K562 (cell line): ENCODE measurements at regions not wholly inside any gene's neighbourhood (a gene's known extent, or its start where the extent isn't known, plus 50 kb on each side); places are given as distances from the start of the nearest gene placed in this dataset.
A peak's percentile ranks its signal among the peaks of the same experiment; 100 is the strongest.

Source experiments
- ATAC-seq: fragments of 200-7000 bp; cut with Tn5 transposase; 3 replicates; pipeline ENCODE4 v1.9.1; 2020; ENCODE audit warnings: moderate library complexity
- BruUV-seq: library from RNA; stranded (reverse); fragments of 400-500 nt; replicated peaks from 2 replicates; lab custom pipeline; 2021; lab: Mats Ljungman, UMichigan
- CTCF ChIA-PET: fragments of 300-600 bp; formaldehyde crosslinking; extraction: SDS; loops from one replicate; lab custom pipeline; 2021; ENCODE audit warnings: low intra/inter-chr PET ratio; lab: Yijun Ruan, JAX
- POLR2A ChIA-PET: fragments of 300-600, 350-650 bp; sonication (Branson Sonifier 250); formaldehyde crosslinking; extraction: SDS; loops from one replicate; lab custom pipeline; 2021; ENCODE audit warnings: antibody characterized with exemption, inconsistent platforms; lab: Yijun Ruan, JAX
- DNase-seq, 4 experiments: peaks; one replicate each; pipeline versions ENCODE4 v3.0.0 to v3.0.0-alpha.2; 2011 to 2018; ENCODE audit warnings: low spot score in 3 of 4, mixed read lengths in 3 of 4; ENCODE audit errors: extremely low read depth in 1 of 4
- FAIRE-seq: peaks from 2 replicates; lab custom pipeline; 2011; peaks lifted over from hg19 to GRCh38; lab: Jason Lieb, UNC
- H2AFZ ChIP-seq: 2 replicates; pipeline ENCODE4 v1.6.0; 2011; ENCODE audit warnings: low read depth, low read length, control low read depth, inconsistent platforms
- H3K27ac ChIP-seq: fragments of 200-600 bp; 3 replicates; pipeline ENCODE4 v1.8.0; 2011; ENCODE audit warnings: low read depth, mild to moderate bottlenecking, control low read depth, inconsistent platforms, low read length, moderate library complexity, mixed read lengths; ENCODE audit errors: extremely low read depth
- H3K27me3 ChIP-seq, 2 experiments: fragments of 300-600 bp in 1 of 2; 2 replicates in 1 of 2; 3 replicates in 1 of 2; pipeline versions ENCODE4 v1.6.0 to v1.8.0; 2011; ENCODE audit warnings: inconsistent platforms in 2 of 2, low read length in 2 of 2, mild to moderate bottlenecking in 1 of 2, mixed read lengths in 1 of 2, moderate library complexity in 1 of 2; ENCODE audit not compliant: control insufficient read depth in 2 of 2, insufficient read depth in 2 of 2
- H3K36me3 ChIP-seq: fragments of 300-600 bp; 3 replicates; pipeline ENCODE4 v1.8.0; 2011; ENCODE audit warnings: mild to moderate bottlenecking, low read length, inconsistent platforms; ENCODE audit not compliant: control insufficient read depth, insufficient read depth
- H3K4me1 ChIP-seq, 2 experiments: fragments of 200-600 bp in 1 of 2; replicated peaks in 1 of 2; 2 replicates in 1 of 2; 3 replicates in 1 of 2; pipeline versions ENCODE4 v1.5.1 to v1.8.0; 2011; ENCODE audit warnings: inconsistent platforms in 2 of 2, low read length in 2 of 2, mild to moderate bottlenecking in 1 of 2, mixed read lengths in 1 of 2, moderate library complexity in 1 of 2; ENCODE audit not compliant: control insufficient read depth in 2 of 2, insufficient read depth in 2 of 2
- H3K4me2 ChIP-seq: 2 replicates; pipeline ENCODE4 v1.6.1; 2011; ENCODE audit warnings: low read length, control low read depth, inconsistent platforms, mixed read lengths; ENCODE audit not compliant: insufficient read depth
- H3K4me3 ChIP-seq: fragments of 200-600 bp; sonication (generic), shearing (Covaris generic); 2 replicates; pipeline ENCODE4 v1.5.1; 2016; ENCODE audit warnings: control low read depth, inconsistent platforms
- H3K79me2 ChIP-seq: fragments of 200-600 bp; 3 replicates; pipeline ENCODE4 v1.8.0; 2011; ENCODE audit warnings: low read length, inconsistent platforms; ENCODE audit not compliant: control insufficient read depth, insufficient read depth
- H3K9ac ChIP-seq, 2 experiments: 2 replicates each; pipeline versions ENCODE4 v1.6.0 to v1.6.1; 2011; ENCODE audit warnings: low read depth in 2 of 2, low read length in 2 of 2, control low read depth in 1 of 2, inconsistent platforms in 1 of 2, mild to moderate bottlenecking in 1 of 2, mixed read lengths in 1 of 2; ENCODE audit not compliant: insufficient read depth in 1 of 2
- H3K9me1 ChIP-seq: one replicate; pipeline ENCODE4 v1.6.0; 2011; ENCODE audit warnings: inconsistent platforms, mild to moderate bottlenecking, low read length, moderate library complexity; ENCODE audit not compliant: control insufficient read depth, insufficient read depth
- H3K9me3 ChIP-seq: replicated peaks from 2 replicates; pipeline ENCODE4 v1.5.1; 2011; ENCODE audit warnings: low read depth, low read length, inconsistent platforms; ENCODE audit not compliant: control insufficient read depth, insufficient read depth
- H4K20me1 ChIP-seq: replicated peaks from 2 replicates; pipeline ENCODE4 v1.6.1; 2011; ENCODE audit warnings: low read length, inconsistent platforms, mixed read lengths; ENCODE audit not compliant: control insufficient read depth, insufficient read depth
- EP400 ChIP-seq: fragments of 450-650 bp; IDR thresholded peaks from 2 replicates; pipeline ENCODE4 v1.6.1; 2017; ENCODE audit warnings: antibody characterized with exemption, mild to moderate bottlenecking, moderate library complexity
- LARP7 ChIP-seq: fragments of 450-650 bp; IDR thresholded peaks from 2 replicates; pipeline ENCODE4 v1.6.1; 2016
- MAZ ChIP-seq, 2 experiments: fragments of 450-650 bp in 1 of 2; sonication (generic) in 1 of 2; formaldehyde crosslinking; IDR thresholded peaks in 1 of 2; conservative IDR thresholded peaks in 1 of 2; 2 replicates each; pipeline versions ENCODE4 v1.4.0 to v1.5.0; 2020; ENCODE audit warnings: mild to moderate bottlenecking in 1 of 2, missing genetic modification reagents in 1 of 2
- NRF1 ChIP-seq, 2 experiments: fragments of 450-650 bp; IDR thresholded peaks in 1 of 2; conservative IDR thresholded peaks in 1 of 2; 2 replicates each; pipeline ENCODE4 v1.6.1; 2014; ENCODE audit warnings: mild to moderate bottlenecking in 2 of 2
- RBBP5 ChIP-seq: fragments of 200-600 bp; sonication (generic); IDR thresholded peaks from 2 replicates; pipeline ENCODE4 v1.6.1; 2012; ENCODE audit warnings: borderline replicate concordance, mild to moderate bottlenecking, low read length, control low read depth, inconsistent platforms; ENCODE audit not compliant: insufficient read depth, poor library complexity, severe bottlenecking
- WHSC1 ChIP-seq: IDR thresholded peaks from one replicate; pipeline ENCODE4 v1.6.1; 2012; ENCODE audit warnings: low read length, control low read depth, inconsistent platforms
- WGBS: fragments of 100-300 bp; shearing (Covaris generic); methylation state at CpG from one replicate; pipeline ENCODE4 v1.1.6; 2016; ENCODE audit warnings: low coverage, mixed read lengths; ENCODE audit not compliant: insufficient coverage; ENCODE audit errors: missing lambda C conversion rate; 5-methylcytosine and 5-hydroxymethylcytosine counted together
- in situ Hi-C: fragments of 300-500 bp; cut with MboI; formaldehyde crosslinking; loops from 4 replicates; pipeline ENCODE4 v1.15.0; 2018; ENCODE audit warnings: inconsistent platforms, mixed read lengths
- intact Hi-C: fragments of 100-400 bp; cut with micrococcal nuclease; formaldehyde crosslinking; loops from 2 replicates; pipeline ENCODE4 v1.14.2; 2022
- TF ChIP-seq, protein P1 (sequence below): fragments of 250-450 bp; sonication (Bioruptor Pico); IDR thresholded peaks from 2 replicates; pipeline ENCODE4 v1.8.0; 2021; ENCODE audit warnings: moderate library complexity, mild to moderate bottlenecking, inconsistent platforms
- TF ChIP-seq, protein P2 (sequence below), 2 experiments: IDR thresholded peaks; 2 replicates each; pipeline ENCODE4 v1.6.1; 2012; ENCODE audit warnings: improper control_type of control experiment in 2 of 2, low read depth in 2 of 2, low read length in 2 of 2, borderline replicate concordance in 1 of 2
- TF ChIP-seq, protein P3 (sequence below): fragments of 450-650 bp; formaldehyde crosslinking; IDR thresholded peaks from 2 replicates; pipeline ENCODE4 v1.4.0; 2020; ENCODE audit warnings: mild to moderate bottlenecking, moderate library complexity
- TF ChIP-seq, protein P4 (sequence below), 2 experiments: fragments of 450-650 bp; conservative IDR thresholded peaks; 2 replicates each; pipeline ENCODE4 v1.6.1; 2017; ENCODE audit warnings: mild to moderate bottlenecking in 2 of 2, moderate library complexity in 2 of 2

DNA sequence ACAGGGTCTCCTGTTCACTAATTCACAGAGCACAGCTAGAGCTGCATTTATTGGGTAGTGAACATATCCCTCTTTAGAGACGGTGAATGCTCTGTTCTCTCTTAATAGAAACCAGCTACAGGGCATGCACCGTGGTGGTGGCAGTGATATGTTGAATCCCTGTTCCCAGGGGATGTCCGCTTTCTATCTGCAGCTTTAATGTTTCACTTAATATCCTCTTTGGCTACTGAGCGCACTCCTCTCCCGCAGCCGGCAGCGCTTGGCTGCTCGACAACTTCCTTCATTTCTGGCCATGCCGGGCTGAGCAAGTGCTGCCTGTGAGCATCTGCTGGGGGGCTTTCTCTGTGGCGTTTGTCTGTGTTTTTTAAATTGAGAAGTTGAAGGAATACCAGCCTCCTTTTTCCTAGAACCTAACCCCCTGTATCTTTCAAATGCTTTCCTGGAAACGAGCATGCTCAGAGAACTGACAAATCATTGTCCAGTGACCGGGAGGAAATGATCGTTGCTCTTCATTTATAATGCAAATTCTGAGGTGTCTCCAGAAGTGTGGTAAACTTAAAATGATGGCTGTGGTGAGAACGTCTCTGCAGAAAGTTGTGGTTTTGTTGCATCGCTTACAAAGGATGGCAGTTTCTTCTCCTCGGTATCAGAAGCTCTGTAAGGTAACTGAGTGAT lies 297.9 kb downstream of the UTRN start:
- no peaks in the 10 kb centered on the region for H3K27me3 ChIP-seq
- no peaks in the 10 kb centered on the region for H4K20me1 ChIP-seq
- CTCF ChIA-PET = interaction anchor here (1.3 kb wide), 1 partner anchor 631 kb away, joined by 6 read pairs; no protein-coding TSS in a partner anchor
- intact Hi-C loops (loop anchor here (5.0 to 10.0 kb wide), 4 partner anchors 101 to 1152 kb away; partner anchors contain the start of gene EPM2A), in situ Hi-C loops (loop anchor here (10.0 to 25.0 kb wide), 2 partner anchors 632 to 1054 kb away; no protein-coding TSS in a partner anchor)
- H3K4me2 ChIP-seq = peak overlapping the region; percentile 76
- H3K4me3 ChIP-seq = peak overlapping the region; percentile 33
- H3K9me1 ChIP-seq = no peaks in the 10 kb centered on the region
- no TSS peak for BruUV-seq
- WGBS = under 1% methylated on average over 16 of the region's 16 CpGs
- H3K36me3 ChIP-seq = no peaks in the 10 kb centered on the region
- DNase-seq (peak in 2 of 4 experiments; percentile 30 to 61), ATAC-seq (peak; percentile 78), FAIRE-seq (peak; percentile 23)
- H3K9me3 ChIP-seq = no peaks in the 10 kb centered on the region
- H2AFZ ChIP-seq = peak overlapping the region; percentile 82
- POLR2A ChIA-PET = interaction anchor here (0.5 kb wide), 1 partner anchor 866 kb away, joined by 3 read pairs; no protein-coding TSS in a partner anchor
- no peaks in the 10 kb centered on the region for H3K79me2 ChIP-seq
- peaks cover 0 to 8% of the 10 kb centered on the region in 2 experiments; a peak in 2 of 5 replicates for H3K4me1 ChIP-seq
- H3K27ac ChIP-seq = peak overlapping the region; percentile 38; the same call in 1 of the 3 replicates
- peak overlapping the region; percentile 25 to 85 for H3K9ac ChIP-seq
- TF ChIP-seq WHSC1 (no peak), MAZ (CRISPR knock-in tag; conservative IDR thresholded peaks at IDR 0.05 in 1 of 2, IDR thresholded peaks at IDR 0.05 in 1 of 2) (peak in 1 of 2 experiments; percentile 16; a peak in 1 of 4 replicates), EP400 (peak; percentile 40; the same call in 1 of the 2 replicates), NRF1 (conservative IDR thresholded peaks at IDR 0.05 in 1 of 2, IDR thresholded peaks at IDR 0.05 in 1 of 2) (peak; percentile 47 to 65; a peak in 2 of 4 replicates), RBBP5 (peak; percentile 65), LARP7 (no peak)
- TF ChIP-seq, protein P1, sequence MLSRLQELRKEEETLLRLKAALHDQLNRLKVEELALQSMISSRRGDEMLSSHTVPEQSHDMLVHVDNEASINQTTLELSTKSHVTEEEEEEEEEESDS (CRISPR knock-in tag) = no peak
- TF ChIP-seq, protein P2, sequence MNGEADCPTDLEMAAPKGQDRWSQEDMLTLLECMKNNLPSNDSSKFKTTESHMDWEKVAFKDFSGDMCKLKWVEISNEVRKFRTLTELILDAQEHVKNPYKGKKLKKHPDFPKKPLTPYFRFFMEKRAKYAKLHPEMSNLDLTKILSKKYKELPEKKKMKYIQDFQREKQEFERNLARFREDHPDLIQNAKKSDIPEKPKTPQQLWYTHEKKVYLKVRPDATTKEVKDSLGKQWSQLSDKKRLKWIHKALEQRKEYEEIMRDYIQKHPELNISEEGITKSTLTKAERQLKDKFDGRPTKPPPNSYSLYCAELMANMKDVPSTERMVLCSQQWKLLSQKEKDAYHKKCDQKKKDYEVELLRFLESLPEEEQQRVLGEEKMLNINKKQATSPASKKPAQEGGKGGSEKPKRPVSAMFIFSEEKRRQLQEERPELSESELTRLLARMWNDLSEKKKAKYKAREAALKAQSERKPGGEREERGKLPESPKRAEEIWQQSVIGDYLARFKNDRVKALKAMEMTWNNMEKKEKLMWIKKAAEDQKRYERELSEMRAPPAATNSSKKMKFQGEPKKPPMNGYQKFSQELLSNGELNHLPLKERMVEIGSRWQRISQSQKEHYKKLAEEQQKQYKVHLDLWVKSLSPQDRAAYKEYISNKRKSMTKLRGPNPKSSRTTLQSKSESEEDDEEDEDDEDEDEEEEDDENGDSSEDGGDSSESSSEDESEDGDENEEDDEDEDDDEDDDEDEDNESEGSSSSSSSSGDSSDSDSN (IDR thresholded peaks at IDR 0.05; ENCODE audit: borderline replicate concordance in 1 of 2, low read depth in 2 of 2, low read length in 2 of 2) = 0 out of 4 replicates have a peak, but pooled peaks of 1 of the 2 experiments have one; percentile 36
- TF ChIP-seq, protein P3, sequence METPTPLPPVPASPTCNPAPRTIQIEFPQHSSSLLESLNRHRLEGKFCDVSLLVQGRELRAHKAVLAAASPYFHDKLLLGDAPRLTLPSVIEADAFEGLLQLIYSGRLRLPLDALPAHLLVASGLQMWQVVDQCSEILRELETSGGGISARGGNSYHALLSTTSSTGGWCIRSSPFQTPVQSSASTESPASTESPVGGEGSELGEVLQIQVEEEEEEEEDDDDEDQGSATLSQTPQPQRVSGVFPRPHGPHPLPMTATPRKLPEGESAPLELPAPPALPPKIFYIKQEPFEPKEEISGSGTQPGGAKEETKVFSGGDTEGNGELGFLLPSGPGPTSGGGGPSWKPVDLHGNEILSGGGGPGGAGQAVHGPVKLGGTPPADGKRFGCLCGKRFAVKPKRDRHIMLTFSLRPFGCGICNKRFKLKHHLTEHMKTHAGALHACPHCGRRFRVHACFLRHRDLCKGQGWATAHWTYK (CRISPR knock-in tag) = no peak
- TF ChIP-seq, protein P4, sequence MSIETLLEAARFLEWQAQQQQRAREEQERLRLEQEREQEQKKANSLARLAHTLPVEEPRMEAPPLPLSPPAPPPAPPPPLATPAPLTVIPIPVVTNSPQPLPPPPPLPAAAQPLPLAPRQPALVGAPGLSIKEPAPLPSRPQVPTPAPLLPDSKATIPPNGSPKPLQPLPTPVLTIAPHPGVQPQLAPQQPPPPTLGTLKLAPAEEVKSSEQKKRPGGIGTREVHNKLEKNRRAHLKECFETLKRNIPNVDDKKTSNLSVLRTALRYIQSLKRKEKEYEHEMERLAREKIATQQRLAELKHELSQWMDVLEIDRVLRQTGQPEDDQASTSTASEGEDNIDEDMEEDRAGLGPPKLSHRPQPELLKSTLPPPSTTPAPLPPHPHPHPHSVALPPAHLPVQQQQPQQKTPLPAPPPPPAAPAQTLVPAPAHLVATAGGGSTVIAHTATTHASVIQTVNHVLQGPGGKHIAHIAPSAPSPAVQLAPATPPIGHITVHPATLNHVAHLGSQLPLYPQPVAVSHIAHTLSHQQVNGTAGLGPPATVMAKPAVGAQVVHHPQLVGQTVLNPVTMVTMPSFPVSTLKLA (conservative IDR thresholded peaks at IDR 0.05) = 0 out of 4 replicates have a peak, but pooled peaks of 1 of the 2 experiments have one; percentile 36
